Parathyroid adenoma (tissue), 2 donors: ENCODE measurements at regions not wholly inside any gene's neighbourhood (a gene's known extent, or its start where the extent isn't known, plus 50 kb on each side); places are given as distances from the start of the nearest gene placed in this dataset.

ENCODE experiments used
- H2AFZ ChIP-seq: fragments of 300-600 bp; sonication (generic); one replicate; pipeline ENCODE4 v1.7.0; 2017; ENCODE audit warnings: antibody characterized with exemption, mild to moderate bottlenecking
- H3K27ac ChIP-seq: fragments of 300-600 bp; sonication (generic); one replicate; pipeline ENCODE4 v1.7.0; 2017
- H3K27me3 ChIP-seq: fragments of 300-600 bp; sonication (generic); one replicate; pipeline ENCODE4 v1.7.0; 2017; ENCODE audit warnings: low read length; ENCODE audit not compliant: control insufficient read depth, insufficient read depth
- H3K36me3 ChIP-seq: fragments of 300-600 bp; sonication (generic); one replicate; pipeline ENCODE4 v1.7.0; 2017; ENCODE audit warnings: low read length; ENCODE audit not compliant: control insufficient read depth, insufficient read depth
- H3K4me1 ChIP-seq: fragments of 300-600 bp; sonication (generic); one replicate; pipeline ENCODE4 v1.7.0; 2017; ENCODE audit warnings: control low read depth
- H3K4me2 ChIP-seq: fragments of 300-600 bp; sonication (generic); one replicate; pipeline ENCODE4 v1.7.0; 2017; ENCODE audit warnings: low read length
- H3K4me3 ChIP-seq: fragments of 300-600 bp; sonication (generic); one replicate; pipeline ENCODE4 v1.7.0; 2017; ENCODE audit warnings: low read depth, low read length
- H3K79me2 ChIP-seq: fragments of 300-600 bp; sonication (generic); one replicate; pipeline ENCODE4 v1.7.0; 2017; ENCODE audit warnings: control low read depth
- H3K9ac ChIP-seq: fragments of 300-600 bp; sonication (generic); one replicate; pipeline ENCODE4 v1.7.0; 2017; ENCODE audit warnings: mild to moderate bottlenecking
- H3K9me3 ChIP-seq: fragments of 300-600 bp; sonication (generic); one replicate; pipeline ENCODE4 v1.7.0; 2017; ENCODE audit warnings: low read length; ENCODE audit not compliant: control insufficient read depth
- CTCF ChIP-seq: fragments of 300-600 bp; sonication (generic); IDR thresholded peaks from one replicate; pipeline ENCODE4 v1.7.0; 2017; ENCODE audit warnings: antibody characterized with exemption, mild to moderate bottlenecking
- donor health status: primary hyperparathyroidism.

- TF ChIP-seq CTCF = no peak
- no peak overlapping the region for H3K9ac ChIP-seq
Observed at GRCh38 chr7:119127706-119128105, 903.2 kb downstream of the ANKRD7 start.

GRCh38 chr7:119132436-119132835 lies 907.9 kb downstream of the ANKRD7 start:
- H3K27me3 ChIP-seq = no peaks in the 10 kb centered on the region
- H3K4me1 ChIP-seq = no peaks in the 10 kb centered on the region
- H3K9ac ChIP-seq = no peak overlapping the region
- H3K79me2 ChIP-seq = no peaks in the 10 kb centered on the region
- H3K36me3 ChIP-seq = no peaks in the 10 kb centered on the region
- H3K9me3 ChIP-seq = no peaks in the 10 kb centered on the region
- H3K27ac ChIP-seq = no peak overlapping the region
- H3K4me2 ChIP-seq = no peak overlapping the region
- H3K4me3 ChIP-seq = no peak overlapping the region
- no peak overlapping the region for H2AFZ ChIP-seq
- no peak for TF ChIP-seq CTCF

More at GRCh38 chr7:119127706-119128105, 903.2 kb downstream of the ANKRD7 start:
- Histone ChIP-seq H3K4me3 (no peak overlapping the region), H3K9me3 (no peaks in the 10 kb centered on the region), H3K27ac (no peak overlapping the region), H3K4me2 (no peak overlapping the region), H3K27me3 (no peaks in the 10 kb centered on the region), H3K4me1 (no peaks in the 10 kb centered on the region), H2AFZ (no peak overlapping the region), H3K36me3 (no peaks in the 10 kb centered on the region), H3K79me2 (no peaks in the 10 kb centered on the region)

GRCh38 chr7:119167431-119167830 lies 942.9 kb downstream of the ANKRD7 start:
- TF ChIP-seq CTCF = no peak
- Histone ChIP-seq H3K9me3 (no peaks in the 10 kb centered on the region), H3K4me1 (no peaks in the 10 kb centered on the region)

GRCh38 chr7:119172043-119172442 lies 947.5 kb downstream of the ANKRD7 start:
- TF ChIP-seq CTCF = no peak
- Histone ChIP-seq H3K79me2 (no peaks in the 10 kb centered on the region), H2AFZ (no peak overlapping the region), H3K4me3 (no peak overlapping the region), H3K4me2 (no peak overlapping the region), H3K27me3 (no peaks in the 10 kb centered on the region), H3K4me1 (no peaks in the 10 kb centered on the region), H3K9ac (no peak overlapping the region), H3K36me3 (no peaks in the 10 kb centered on the region), H3K9me3 (no peaks in the 10 kb centered on the region), H3K27ac (no peak overlapping the region)

More at GRCh38 chr7:119167431-119167830, 942.9 kb downstream of the ANKRD7 start:
- no peak overlapping the region for H2AFZ ChIP-seq
- H3K27me3 ChIP-seq = no peaks in the 10 kb centered on the region
- H3K4me3 ChIP-seq = no peak overlapping the region
- H3K79me2 ChIP-seq = no peaks in the 10 kb centered on the region
- H3K9ac ChIP-seq = no peak overlapping the region
- H3K36me3 ChIP-seq = no peaks in the 10 kb centered on the region
- no peak overlapping the region for H3K4me2 ChIP-seq
- H3K27ac ChIP-seq = no peak overlapping the region

- no peaks in the 10 kb centered on the region for H3K36me3 ChIP-seq
- no peaks in the 10 kb centered on the region for H3K27me3 ChIP-seq
- no peaks in the 10 kb centered on the region for H3K4me1 ChIP-seq
- no peak overlapping the region for H3K4me3 ChIP-seq
- TF ChIP-seq CTCF = no peak
- H3K4me2 ChIP-seq = no peak overlapping the region
- no peaks in the 10 kb centered on the region for H3K9me3 ChIP-seq
- H3K27ac ChIP-seq = no peak overlapping the region
- H3K79me2 ChIP-seq = no peaks in the 10 kb centered on the region
- H2AFZ ChIP-seq = no peak overlapping the region
- H3K9ac ChIP-seq = no peak overlapping the region
Observed at GRCh38 chr7:119175911-119176627, 951.6 kb downstream of the ANKRD7 start.
